Neural progenitor cell (in vitro differentiated cells): ENCODE measurements at regions not wholly inside any gene's neighbourhood (a gene's known extent, or its start where the extent isn't known, plus 50 kb on each side); places are given as distances from the start of the nearest gene placed in this dataset.

ENCODE experiments used
- CTCF ChIP-seq: fragments of 200-600 bp; sonication (generic); IDR thresholded peaks from 2 replicates; pipeline ENCODE4 v1.5.1; 2017; ENCODE audit warnings: antibody characterized with exemption, mild to moderate bottlenecking
- EZH2 ChIP-seq: fragments of 200-600 bp; sonication (generic); IDR thresholded peaks from 2 replicates; pipeline ENCODE4 v1.6.1; 2017; ENCODE audit warnings: antibody characterized with exemption, mild to moderate bottlenecking, moderate library complexity

DNA sequence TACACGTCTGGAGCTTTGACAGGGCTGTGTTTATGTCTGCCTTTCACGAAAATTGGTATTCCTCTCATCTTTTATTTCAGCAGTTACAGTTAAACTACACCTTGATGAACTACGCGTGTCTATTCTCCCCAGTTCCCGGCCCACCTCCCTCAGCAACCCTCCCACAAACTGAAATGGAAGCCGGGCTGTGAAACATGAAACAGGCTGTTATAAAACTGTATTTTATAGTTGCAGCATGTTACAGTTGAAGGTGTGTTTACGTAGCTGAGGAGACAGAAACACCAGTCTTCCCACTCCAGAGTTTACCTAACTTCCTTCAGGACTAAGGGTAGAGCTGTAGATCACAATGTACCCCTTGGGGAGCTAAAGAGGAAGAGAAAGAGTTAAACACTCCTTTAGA, 228.3 kb upstream of the ZNF32 start:
- TF ChIP-seq CTCF (no peak), EZH2 (no peak)
